Heart right ventricle (tissue), 16 donors: ENCODE measurements at regions not wholly inside any gene's neighbourhood (a gene's known extent, or its start where the extent isn't known, plus 50 kb on each side); places are given as distances from the start of the nearest gene placed in this dataset.

Experiments
- ATAC-seq, 8 donors: fragments of 200-7000 bp; cut with Tn5 transposase; one replicate each; pipeline ENCODE4 v1.9.1; 2020; ENCODE audit warnings: mild to moderate bottlenecking in 8 of 8, moderate library complexity in 8 of 8, moderate number of reproducible peaks in 1 of 8
- DNase-seq, 2 donors: peaks; one replicate each; pipeline ENCODE4 v3.0.0-alpha.2; 2020
- H3K27ac ChIP-seq, 10 donors: fragments of 200-600 bp; sonication (generic) in 2 of 10; one replicate each; pipeline versions ENCODE4 v1.5.0 to v1.8.0; 2020 to 2022; ENCODE audit warnings: mild to moderate bottlenecking in 3 of 10
- H3K27me3 ChIP-seq, 7 donors: fragments of 200-600 bp; one replicate each; pipeline ENCODE4 v1.8.0; 2021 to 2022; ENCODE audit warnings: mild to moderate bottlenecking in 2 of 7
- H3K36me3 ChIP-seq, 9 donors: fragments of 200-600 bp; sonication (generic) in 1 of 9; one replicate each; pipeline versions ENCODE4 v1.5.0 to v1.8.0; 2020 to 2022; ENCODE audit warnings: mild to moderate bottlenecking in 2 of 9
- H3K4me1 ChIP-seq, 9 donors: fragments of 200-600 bp; sonication (generic) in 1 of 9; one replicate each; pipeline versions ENCODE4 v1.5.0 to v1.8.0; 2020 to 2022; ENCODE audit warnings: mild to moderate bottlenecking in 4 of 9
- H3K4me3 ChIP-seq, 10 donors: fragments of 200-600 bp; sonication (generic) in 2 of 10; one replicate each; pipeline versions ENCODE4 v1.5.0 to v1.8.0; 2020 to 2022; ENCODE audit warnings: mild to moderate bottlenecking in 7 of 10, moderate library complexity in 2 of 10
- H3K9me3 ChIP-seq, 11 donors: fragments of 200-600 bp in 10 of 11; sonication (generic) in 2 of 11; one replicate each; pipeline versions ENCODE4 v1.5.0 to v1.8.0; 2013 to 2022; ENCODE audit warnings: mild to moderate bottlenecking in 2 of 11, control low read depth in 1 of 11, moderate library complexity in 1 of 11
- WGBS, 2 donors: extraction: QIAGEN DNeasy Blood & Tissue Kit; methylation state at CpG; one replicate each; pipeline ENCODE4 v1.1.7; 2013; ENCODE audit warnings: inconsistent platforms in 1 of 2; 5-methylcytosine and 5-hydroxymethylcytosine counted together
- intact Hi-C, 10 donors: fragments of 100-400 bp; cut with DNase I; formaldehyde crosslinking; loops; one replicate each; pipeline versions ENCODE4 v1.11.1 to v1.14.2; 2022
- TF ChIP-seq, protein P1 (sequence below), 9 donors: fragments of 200-600 bp; sonication (generic) in 2 of 9; IDR thresholded peaks; one replicate each; pipeline versions ENCODE4 v1.5.0 to v1.8.0; 2021 to 2022; ENCODE audit warnings: antibody characterized with exemption in 9 of 9, mild to moderate bottlenecking in 5 of 9, moderate library complexity in 1 of 9
- donor health status: Arrhythmogenic right ventricular cardiomyopathy.
- donor health status: ischemic (EF 13 %, LVEDD 7.1; RV severe dilation, severe dysfunction).
- donor health status: healthy with polysubstance abuse.
- donor health status: DM: no; HTN: yes; CAD: no.
- donor health status: DM: no; HTN: no; CAD: no.
- donor health status: ischemic (EF 25% LVEDD 6.9; RV normal size, moderate dysfunction).
- donor health status: ischemic (EF 25% LVEDD 5.7; RV mildly dilated, moderate dysfunction).
- donor health status: healthy.
- donor health status: DM: yes; HTN: yes; CAD: no.
- donor health status: Ischemic cardiomyopathy.
- donor health status: ischemic (EF 35%, LVEDD 5.7; RV mildly dilated, moderate dysfunction).
- donor health status: nonischemic (EF 11% LVEDD 7.7; RV severe dilation, severe dysfunction).
- donor health status: DM: yes; HTN: yes; CAD: no.
- donor health status: PGD.
- donor health status: ischemic (EF 29% LVEDD 5.4; RV normal size, mild dysfunction).
- donor health status: nonischemic (EF 23%, LVEDD 6.1; RV moderate dilation, normal function).

DNA sequence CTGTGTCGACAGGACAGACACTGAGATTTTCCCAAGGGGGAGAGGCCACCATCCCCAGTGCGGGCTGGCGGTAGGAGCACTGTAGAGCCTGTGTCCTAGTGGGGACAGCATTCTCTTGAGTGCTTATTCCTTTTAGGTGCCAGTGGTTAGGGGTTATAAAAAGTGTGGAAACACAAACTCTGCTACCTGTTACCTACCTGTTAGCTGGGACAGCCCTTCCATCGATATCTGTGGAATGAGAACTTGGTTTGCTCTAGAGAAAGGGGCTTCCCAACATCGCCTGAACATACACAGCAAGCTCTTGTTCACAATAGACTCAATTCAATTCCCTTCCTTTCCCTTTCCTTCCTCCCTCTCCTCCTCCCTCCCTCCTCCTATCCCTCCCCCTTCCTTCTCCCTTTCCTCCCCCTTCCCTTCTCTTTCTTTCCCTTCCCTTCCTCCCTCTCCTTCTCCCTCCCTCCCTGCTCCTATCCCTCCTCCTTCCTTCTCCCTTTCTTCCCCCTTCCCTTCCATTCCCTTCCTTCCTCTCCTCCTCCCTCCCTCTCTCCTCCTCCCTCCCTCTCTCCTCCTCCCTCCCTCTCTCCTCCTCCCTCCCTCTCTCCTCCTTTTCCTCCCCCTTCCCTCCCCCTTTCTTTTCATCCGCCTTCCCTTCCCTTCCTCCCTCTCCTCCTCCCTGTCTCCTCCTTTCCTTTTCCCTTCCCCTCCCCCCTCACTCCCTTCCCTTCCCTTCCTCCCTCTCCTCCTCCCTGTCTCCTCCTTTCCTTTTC, 188.5 kb downstream of the URI1 start:
- DNase-seq (no peak), ATAC-seq (no peak)
- intact Hi-C loops, result no loop called here
- H3K4me3 ChIP-seq, result no peak overlapping the region
- no peaks in the 10 kb centered on the region for H3K4me1 ChIP-seq
- H3K27ac ChIP-seq, result no peak overlapping the region
- no peaks in the 10 kb centered on the region for H3K9me3 ChIP-seq
- H3K27me3 ChIP-seq, result peaks cover 0 to 4% (median 0%) of the 10 kb centered on the region in 7 donors
- H3K36me3 ChIP-seq, result no peaks in the 10 kb centered on the region
- TF ChIP-seq, protein P1, sequence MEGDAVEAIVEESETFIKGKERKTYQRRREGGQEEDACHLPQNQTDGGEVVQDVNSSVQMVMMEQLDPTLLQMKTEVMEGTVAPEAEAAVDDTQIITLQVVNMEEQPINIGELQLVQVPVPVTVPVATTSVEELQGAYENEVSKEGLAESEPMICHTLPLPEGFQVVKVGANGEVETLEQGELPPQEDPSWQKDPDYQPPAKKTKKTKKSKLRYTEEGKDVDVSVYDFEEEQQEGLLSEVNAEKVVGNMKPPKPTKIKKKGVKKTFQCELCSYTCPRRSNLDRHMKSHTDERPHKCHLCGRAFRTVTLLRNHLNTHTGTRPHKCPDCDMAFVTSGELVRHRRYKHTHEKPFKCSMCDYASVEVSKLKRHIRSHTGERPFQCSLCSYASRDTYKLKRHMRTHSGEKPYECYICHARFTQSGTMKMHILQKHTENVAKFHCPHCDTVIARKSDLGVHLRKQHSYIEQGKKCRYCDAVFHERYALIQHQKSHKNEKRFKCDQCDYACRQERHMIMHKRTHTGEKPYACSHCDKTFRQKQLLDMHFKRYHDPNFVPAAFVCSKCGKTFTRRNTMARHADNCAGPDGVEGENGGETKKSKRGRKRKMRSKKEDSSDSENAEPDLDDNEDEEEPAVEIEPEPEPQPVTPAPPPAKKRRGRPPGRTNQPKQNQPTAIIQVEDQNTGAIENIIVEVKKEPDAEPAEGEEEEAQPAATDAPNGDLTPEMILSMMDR (IDR thresholded peaks at IDR 0.05), result no peak
- 69 to 74% methylated on average over 6 of the region's 6 CpGs for WGBS, 2 donors

DNA sequence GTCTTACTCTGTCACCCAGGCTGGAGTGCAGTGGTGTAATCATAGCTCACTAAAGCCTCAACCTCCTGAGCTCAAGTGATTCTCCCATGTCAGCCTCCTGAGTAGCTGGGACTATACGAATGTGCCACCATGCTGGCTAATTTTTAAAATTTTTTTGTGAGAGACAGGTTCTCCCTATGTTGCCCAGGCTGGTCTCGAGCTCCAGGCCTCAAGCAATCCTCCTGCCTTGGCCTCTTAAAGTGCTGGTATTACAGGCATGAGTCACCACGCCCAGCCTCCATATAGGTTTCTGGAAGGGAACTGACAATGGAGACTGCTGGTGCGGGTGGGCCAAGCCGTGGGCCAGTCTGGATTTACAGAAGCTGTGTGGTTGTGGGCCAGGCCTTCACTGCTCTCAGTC, 189.2 kb downstream of the URI1 start:
- no peak for DNase-seq
- 83 to 88% methylated on average over 5 of the region's 5 CpGs for WGBS, 2 donors
- intact Hi-C loops, result no loop called here

DNA sequence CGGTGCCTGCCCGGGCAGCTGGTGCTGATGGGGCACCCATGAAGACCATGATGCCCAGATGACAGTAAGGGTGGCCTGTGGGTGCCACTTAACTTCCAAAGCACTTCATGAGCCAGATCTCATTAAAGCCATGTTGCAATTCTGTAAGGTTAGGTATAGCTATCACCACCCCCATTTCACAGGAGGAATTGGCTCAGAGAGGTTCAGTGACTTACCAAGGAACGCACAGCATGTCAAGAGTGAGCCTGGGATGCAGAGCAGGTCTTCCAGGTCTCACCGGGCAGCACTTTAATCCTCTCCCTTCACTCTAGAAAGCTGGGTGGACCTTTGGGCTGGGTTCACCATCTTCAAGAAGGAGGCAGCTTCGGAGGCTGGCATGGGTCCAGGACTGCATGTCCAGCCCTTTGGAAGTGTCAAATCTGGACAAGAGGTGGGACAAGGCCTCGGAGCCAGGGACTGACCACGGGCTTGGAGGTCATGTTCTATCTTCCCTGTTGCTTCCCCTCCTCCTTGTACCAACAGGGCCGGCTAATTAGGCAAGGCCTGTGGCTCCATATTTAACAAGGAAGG, 189.8 kb downstream of the URI1 start:
- H3K27me3 ChIP-seq, result peaks cover 0 to 4% (median 0%) of the 10 kb centered on the region in 7 donors
- H3K36me3 ChIP-seq, result no peaks in the 10 kb centered on the region
- no peak overlapping the region for H3K27ac ChIP-seq
- H3K4me1 ChIP-seq, result no peaks in the 10 kb centered on the region
- intact Hi-C loops, result no loop called here
- no peak overlapping the region for H3K4me3 ChIP-seq
- WGBS, 2 donors, result 82 to 86% methylated on average over 8 of the region's 8 CpGs
- TF ChIP-seq, protein P1 (IDR thresholded peaks at IDR 0.05), result no peak
- no peaks in the 10 kb centered on the region for H3K9me3 ChIP-seq
- DNase-seq, result no peak
- no peak for ATAC-seq

More for the DNA sequence above, 189.2 kb downstream of the URI1 start:
- ATAC-seq, result no peak
- H3K4me3 ChIP-seq, result no peak overlapping the region
- H3K36me3 ChIP-seq, result no peaks in the 10 kb centered on the region
- H3K9me3 ChIP-seq, result no peaks in the 10 kb centered on the region
- TF ChIP-seq, protein P1 (IDR thresholded peaks at IDR 0.05), result no peak
- peaks cover 0 to 4% (median 0%) of the 10 kb centered on the region in 7 donors for H3K27me3 ChIP-seq
- no peaks in the 10 kb centered on the region for H3K4me1 ChIP-seq
- no peak overlapping the region for H3K27ac ChIP-seq

DNA sequence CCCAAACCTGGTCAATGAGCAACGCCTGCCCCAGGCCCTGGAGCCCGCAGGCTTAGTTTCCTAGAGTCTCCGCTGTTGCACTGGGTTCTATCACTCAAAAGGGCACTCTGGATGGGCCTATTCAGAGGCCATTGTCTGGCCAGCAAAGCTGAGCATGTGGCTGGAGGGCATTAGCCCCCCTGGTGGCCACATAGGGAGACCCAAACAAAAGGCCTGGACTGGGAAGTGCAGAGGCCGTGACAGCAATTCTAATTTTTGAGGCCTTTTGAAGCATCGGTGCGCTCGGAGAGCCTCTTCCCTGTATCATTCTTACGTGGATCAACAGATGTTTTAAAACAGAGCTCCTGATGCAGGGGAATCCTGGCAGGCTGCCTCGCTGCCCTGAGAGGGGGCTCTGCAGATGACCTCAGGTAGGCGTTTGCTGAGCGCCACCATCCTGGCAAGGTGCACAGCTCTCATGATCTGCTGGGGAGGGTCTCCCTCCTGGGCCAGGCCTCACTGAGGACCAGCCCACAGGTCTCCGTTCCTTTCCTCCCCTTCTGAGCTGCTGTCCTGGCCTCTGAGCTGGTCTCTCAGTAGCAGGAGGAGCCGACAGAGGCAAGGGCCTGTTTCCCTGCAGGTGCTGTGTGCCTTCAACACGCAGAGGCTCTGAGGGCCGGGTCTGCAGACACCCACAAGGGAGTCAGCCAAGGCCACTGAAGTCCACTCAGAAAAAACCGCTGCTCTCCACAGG, 190.5 kb downstream of the URI1 start:
- no peaks in the 10 kb centered on the region for H3K4me1 ChIP-seq
- H3K4me3 ChIP-seq, result no peak overlapping the region
- H3K9me3 ChIP-seq, result no peaks in the 10 kb centered on the region
- H3K27me3 ChIP-seq, result peaks cover 0 to 4% (median 0%) of the 10 kb centered on the region in 7 donors
- TF ChIP-seq, protein P1 (IDR thresholded peaks at IDR 0.05), result no peak
- H3K36me3 ChIP-seq, result no peaks in the 10 kb centered on the region
- intact Hi-C loops, result no loop called here
- ATAC-seq, result no peak
- H3K27ac ChIP-seq, result no peak overlapping the region
- 89 to 90% methylated on average over 16 of the region's 16 CpGs for WGBS, 2 donors
- DNase-seq, result no peak
